GM18505 (cell line): ENCODE measurements at regions not wholly inside any gene's neighbourhood (a gene's known extent, or its start where the extent isn't known, plus 50 kb on each side); places are given as distances from the start of the nearest gene placed in this dataset.

Experiments
- ATAC-seq: cut with Tn5 transposase; IDR thresholded peaks from one replicate; pipeline ENCODE4 v1.9.1; 2021; ENCODE audit not compliant: unreplicated experiment
- POLR2A ChIP-seq: IDR thresholded peaks from 4 replicates; pipeline ENCODE4 v1.6.1; 2011; ENCODE audit warnings: borderline replicate concordance; ENCODE audit not compliant: insufficient read depth, insufficient read length; ENCODE audit errors: extremely low read depth

- TF ChIP-seq POLR2A, result no peak
- ATAC-seq, result no peak
Observed at GRCh38 chr10:77698267-77698931, 60.8 kb upstream of the KCNMA1 start.

DNA sequence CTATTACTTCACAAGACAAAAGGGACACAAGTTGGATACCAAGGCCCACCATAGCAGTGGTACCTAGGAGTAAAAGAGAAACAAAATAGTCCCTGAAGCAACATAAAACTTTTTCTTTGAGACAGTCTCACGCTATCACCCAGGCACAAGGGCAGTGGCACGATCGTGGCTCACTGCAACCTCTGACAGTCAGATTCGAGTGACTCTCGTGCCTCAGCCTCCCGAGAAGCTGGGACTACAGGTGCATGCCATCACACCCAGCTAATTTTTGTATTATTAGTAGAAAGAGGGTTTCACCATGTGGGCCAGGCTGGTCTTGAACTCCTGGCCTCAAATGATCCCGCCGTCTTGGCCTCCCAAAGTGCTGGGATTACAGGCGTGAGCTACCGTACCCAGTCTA, 59.0 kb upstream of the KCNMA1 start:
- TF ChIP-seq POLR2A, result no peak
- no peak for ATAC-seq

DNA sequence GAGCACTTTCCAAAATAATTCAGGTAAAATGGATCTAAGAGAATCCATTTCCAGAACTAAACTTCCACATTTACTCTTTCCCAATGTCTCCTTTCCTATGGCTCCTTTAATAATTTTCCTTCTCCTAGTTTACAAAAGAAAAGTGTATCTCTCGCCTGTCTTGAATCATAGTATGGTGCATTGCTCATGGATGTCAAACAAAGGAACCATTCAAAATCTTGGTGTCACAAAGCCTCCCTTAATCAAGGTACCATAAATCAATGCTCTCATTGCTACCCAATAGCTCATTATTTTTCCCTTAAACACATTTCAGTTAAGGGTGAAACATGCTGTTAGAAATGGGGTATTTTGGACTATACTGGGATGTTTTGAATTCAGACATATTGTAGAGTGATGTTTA, 57.6 kb upstream of the KCNMA1 start:
- no peak for TF ChIP-seq POLR2A
- no peak for ATAC-seq

DNA sequence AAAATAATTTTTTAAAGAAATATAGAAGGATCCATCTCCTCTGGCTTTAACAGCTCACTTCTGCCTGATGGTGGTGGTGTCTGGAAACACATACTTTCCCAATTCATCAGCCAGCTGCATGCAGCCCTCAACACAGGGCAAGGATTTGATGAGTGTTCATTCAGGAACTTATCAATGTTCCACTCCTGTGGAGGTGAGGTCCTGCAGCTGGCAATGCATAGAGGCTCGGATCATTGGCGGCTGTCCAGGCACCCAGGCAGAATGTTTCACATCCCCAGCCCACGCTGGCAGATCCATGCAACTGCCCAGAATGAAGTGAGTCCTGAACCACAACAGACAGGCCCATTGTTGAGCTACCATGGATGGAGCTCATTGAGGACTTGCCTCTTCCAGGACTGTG, 55.2 kb upstream of the KCNMA1 start:
- TF ChIP-seq POLR2A, result no peak
- no peak for ATAC-seq

DNA sequence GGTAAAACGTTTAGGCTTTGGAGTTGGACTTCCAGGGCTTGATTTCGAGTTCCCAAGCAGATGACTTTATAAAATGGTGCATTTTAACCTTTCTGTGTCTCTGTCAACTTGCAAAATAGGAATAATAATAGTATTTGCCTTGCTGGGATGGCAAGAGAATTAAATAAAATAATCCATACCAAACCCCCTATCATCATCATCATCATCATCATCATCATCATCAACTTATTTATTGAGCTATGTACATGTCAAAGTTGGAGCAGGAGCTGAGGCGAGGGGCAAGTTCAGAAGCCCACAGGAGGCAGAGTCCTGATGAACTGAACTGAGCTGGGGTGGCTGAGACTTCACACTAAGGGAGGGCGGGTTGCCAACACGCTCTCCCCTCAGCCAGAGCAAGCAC, 51.7 kb upstream of the KCNMA1 start:
- no peak for TF ChIP-seq POLR2A

GRCh38 chr10:77687621-77688020, 50.0 kb upstream of the KCNMA1 start:
- TF ChIP-seq POLR2A, result no peak
- ATAC-seq, result no peak

More for the DNA sequence above, 51.7 kb upstream of the KCNMA1 start:
- no peak for ATAC-seq
